ENCODE measurements at regions not wholly inside any gene's neighbourhood (a gene's known extent, or its start where the extent isn't known, plus 50 kb on each side); places are given as distances from the start of the nearest gene placed in this dataset.

DNA sequence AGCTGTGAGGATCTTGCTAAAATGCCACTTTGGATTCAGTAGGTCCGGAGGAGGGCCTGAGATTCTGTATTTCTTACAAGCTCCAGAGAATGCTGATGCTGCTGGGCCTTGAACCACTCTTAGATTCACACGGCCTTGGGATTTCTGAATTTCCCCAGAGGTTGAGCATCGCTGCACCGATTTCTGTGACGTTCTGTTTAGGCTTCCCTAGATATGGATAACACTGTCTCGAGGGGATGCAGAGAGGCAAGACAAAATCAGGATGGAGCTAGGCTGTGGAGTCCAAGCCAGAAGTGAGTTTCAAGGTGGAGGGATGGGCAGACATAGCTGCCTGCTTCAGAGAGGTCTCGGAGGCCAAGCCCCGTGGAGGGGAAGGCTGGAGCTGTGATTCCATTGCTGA, 415.9 kb upstream of the PROX1 start:
- H3K27me3 ChIP-seq (replicated peaks; ENCODE audit: control insufficient read depth, insufficient read depth, low read length) = peaks cover 17% of the 10 kb centered on the region

GRCh38 chr1:213572912-213573647, 414.7 kb upstream of the PROX1 start:
- Histone ChIP-seq H3K27me3 (replicated peaks; ENCODE audit: control insufficient read depth, insufficient read depth, low read length) (peaks cover 17% of the 10 kb centered on the region), H3K9ac (ENCODE audit: low read length) (no peak overlapping the region), H3K4me1 (ENCODE audit: control insufficient read depth, insufficient read depth, low read length) (no peaks in the 10 kb centered on the region), H3K4me3 (ENCODE audit: low read length) (no peak overlapping the region), H3K9me3 (ENCODE audit: control insufficient read depth, low read length) (no peaks in the 10 kb centered on the region), H3K36me3 (ENCODE audit: control insufficient read depth, insufficient read depth, low read length, severe bottlenecking) (no peaks in the 10 kb centered on the region)
- no peak for DNase-seq (ENCODE audit: low read depth)

More for the DNA sequence above, 415.9 kb upstream of the PROX1 start:
- Histone ChIP-seq H3K36me3 (ENCODE audit: control insufficient read depth, insufficient read depth, low read length, severe bottlenecking) (no peaks in the 10 kb centered on the region), H3K9me3 (ENCODE audit: control insufficient read depth, low read length) (peaks cover 5% of the 10 kb centered on the region), H3K4me1 (ENCODE audit: control insufficient read depth, insufficient read depth, low read length) (no peaks in the 10 kb centered on the region), H3K4me3 (ENCODE audit: low read length) (no peak overlapping the region), H3K9ac (ENCODE audit: low read length) (no peak overlapping the region)
- no peak for DNase-seq (ENCODE audit: low read depth)

GRCh38 chr1:213573648-213574009, 414.1 kb upstream of the PROX1 start:
- Histone ChIP-seq H3K4me1 (ENCODE audit: control insufficient read depth, insufficient read depth, low read length) (no peaks in the 10 kb centered on the region), H3K4me3 (ENCODE audit: low read length) (no peak overlapping the region), H3K9ac (ENCODE audit: low read length) (no peak overlapping the region), H3K9me3 (ENCODE audit: control insufficient read depth, low read length) (no peaks in the 10 kb centered on the region), H3K36me3 (ENCODE audit: control insufficient read depth, insufficient read depth, low read length, severe bottlenecking) (no peaks in the 10 kb centered on the region), H3K27me3 (replicated peaks; ENCODE audit: control insufficient read depth, insufficient read depth, low read length) (peaks cover 17% of the 10 kb centered on the region)
- no peak for DNase-seq (ENCODE audit: low read depth)

- Histone ChIP-seq H3K9ac (ENCODE audit: low read length) (no peak overlapping the region), H3K36me3 (ENCODE audit: control insufficient read depth, insufficient read depth, low read length, severe bottlenecking) (no peaks in the 10 kb centered on the region), H3K27me3 (replicated peaks; ENCODE audit: control insufficient read depth, insufficient read depth, low read length) (peaks cover 25% of the 10 kb centered on the region), H3K4me1 (ENCODE audit: control insufficient read depth, insufficient read depth, low read length) (no peaks in the 10 kb centered on the region), H3K9me3 (ENCODE audit: control insufficient read depth, low read length) (no peaks in the 10 kb centered on the region), H3K4me3 (ENCODE audit: low read length) (no peak overlapping the region)
- DNase-seq (ENCODE audit: low read depth) = no peak
These were observed 404.7 kb upstream of the PROX1 start for GRCh38 chr1:213582976-213583567.

DNA sequence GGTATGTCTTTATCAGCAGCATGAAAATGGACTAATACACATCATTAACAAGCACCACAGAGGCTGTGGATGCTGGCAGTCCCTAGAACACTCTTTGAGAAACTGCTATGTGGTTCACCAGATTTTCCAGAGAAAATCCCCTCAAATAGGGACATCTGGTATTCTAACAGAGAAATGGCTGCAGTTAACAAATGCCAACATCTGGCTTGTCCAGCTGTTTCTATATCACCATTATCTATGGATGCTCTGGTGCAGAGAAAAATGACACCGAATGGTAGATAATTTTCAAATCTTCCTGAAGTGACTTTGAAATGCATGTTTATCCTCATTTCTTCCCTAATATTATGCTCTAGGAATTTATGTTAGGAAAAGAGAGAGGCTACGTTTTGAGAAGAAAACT, 403.5 kb upstream of the PROX1 start:
- Histone ChIP-seq H3K36me3 (ENCODE audit: control insufficient read depth, insufficient read depth, low read length, severe bottlenecking) (no peaks in the 10 kb centered on the region), H3K27me3 (replicated peaks; ENCODE audit: control insufficient read depth, insufficient read depth, low read length) (peaks cover 25% of the 10 kb centered on the region), H3K9ac (ENCODE audit: low read length) (no peak overlapping the region), H3K4me1 (ENCODE audit: control insufficient read depth, insufficient read depth, low read length) (no peaks in the 10 kb centered on the region), H3K9me3 (ENCODE audit: control insufficient read depth, low read length) (no peaks in the 10 kb centered on the region), H3K4me3 (ENCODE audit: low read length) (no peak overlapping the region)
- DNase-seq (ENCODE audit: low read depth) = no peak

- H3K4me1 ChIP-seq (ENCODE audit: control insufficient read depth, insufficient read depth, low read length) = no peaks in the 10 kb centered on the region
- H3K9ac ChIP-seq (ENCODE audit: low read length) = no peak overlapping the region
- no peaks in the 10 kb centered on the region for H3K36me3 ChIP-seq (ENCODE audit: control insufficient read depth, insufficient read depth, low read length, severe bottlenecking)
- DNase-seq (ENCODE audit: low read depth) = no peak
- H3K9me3 ChIP-seq (ENCODE audit: control insufficient read depth, low read length) = no peaks in the 10 kb centered on the region
- no peak overlapping the region for H3K4me3 ChIP-seq (ENCODE audit: low read length)
- H3K27me3 ChIP-seq (replicated peaks; ENCODE audit: control insufficient read depth, insufficient read depth, low read length) = peaks cover 25% of the 10 kb centered on the region
These were observed 402.4 kb upstream of the PROX1 start for GRCh38 chr1:213585402-213585801.

GRCh38 chr1:213585959-213586586, 401.7 kb upstream of the PROX1 start:
- H3K4me1 ChIP-seq (ENCODE audit: control insufficient read depth, insufficient read depth, low read length) = no peaks in the 10 kb centered on the region
- H3K36me3 ChIP-seq (ENCODE audit: control insufficient read depth, insufficient read depth, low read length, severe bottlenecking) = no peaks in the 10 kb centered on the region
- H3K4me3 ChIP-seq (ENCODE audit: low read length) = no peak overlapping the region
- peaks cover 23% of the 10 kb centered on the region for H3K27me3 ChIP-seq (replicated peaks; ENCODE audit: control insufficient read depth, insufficient read depth, low read length)
- H3K9ac ChIP-seq (ENCODE audit: low read length) = no peak overlapping the region
- no peak for DNase-seq (ENCODE audit: low read depth)
- no peaks in the 10 kb centered on the region for H3K9me3 ChIP-seq (ENCODE audit: control insufficient read depth, low read length)

- H3K27me3 ChIP-seq (replicated peaks; ENCODE audit: control insufficient read depth, insufficient read depth, low read length) = peaks cover 20% of the 10 kb centered on the region
- no peaks in the 10 kb centered on the region for H3K36me3 ChIP-seq (ENCODE audit: control insufficient read depth, insufficient read depth, low read length, severe bottlenecking)
- no peak for DNase-seq (ENCODE audit: low read depth)
- no peak overlapping the region for H3K4me3 ChIP-seq (ENCODE audit: low read length)
- no peaks in the 10 kb centered on the region for H3K4me1 ChIP-seq (ENCODE audit: control insufficient read depth, insufficient read depth, low read length)
- no peaks in the 10 kb centered on the region for H3K9me3 ChIP-seq (ENCODE audit: control insufficient read depth, low read length)
- H3K9ac ChIP-seq (ENCODE audit: low read length) = no peak overlapping the region
These were observed 401.2 kb upstream of the PROX1 start for GRCh38 chr1:213586587-213586972.

DNA sequence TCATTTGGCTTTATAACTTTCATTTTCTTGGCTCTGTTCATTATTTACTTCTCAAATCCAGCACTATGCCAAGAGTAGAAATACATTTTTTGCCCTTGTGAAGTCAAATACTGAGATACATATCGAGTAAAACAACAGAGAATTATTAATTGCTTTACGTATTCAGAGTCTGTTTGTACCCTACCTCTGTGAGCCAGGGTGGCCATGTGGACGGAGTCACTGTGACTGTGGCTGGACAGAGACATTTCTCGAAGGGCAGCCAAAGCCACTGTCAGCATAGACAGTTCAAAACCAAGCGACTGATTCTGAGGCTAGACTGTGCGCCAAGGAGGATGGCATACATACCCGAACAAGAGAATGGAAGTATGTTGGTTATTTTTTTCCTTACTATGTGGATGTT, 391.0 kb upstream of the PROX1 start:
- H3K4me3 ChIP-seq (ENCODE audit: low read length) = no peak overlapping the region
- DNase-seq (ENCODE audit: low read depth) = no peak
- peaks cover 13% of the 10 kb centered on the region for H3K27me3 ChIP-seq (replicated peaks; ENCODE audit: control insufficient read depth, insufficient read depth, low read length)
- H3K4me1 ChIP-seq (ENCODE audit: control insufficient read depth, insufficient read depth, low read length) = no peaks in the 10 kb centered on the region
- no peaks in the 10 kb centered on the region for H3K36me3 ChIP-seq (ENCODE audit: control insufficient read depth, insufficient read depth, low read length, severe bottlenecking)
- H3K9ac ChIP-seq (ENCODE audit: low read length) = no peak overlapping the region
- H3K9me3 ChIP-seq (ENCODE audit: control insufficient read depth, low read length) = no peaks in the 10 kb centered on the region

DNA sequence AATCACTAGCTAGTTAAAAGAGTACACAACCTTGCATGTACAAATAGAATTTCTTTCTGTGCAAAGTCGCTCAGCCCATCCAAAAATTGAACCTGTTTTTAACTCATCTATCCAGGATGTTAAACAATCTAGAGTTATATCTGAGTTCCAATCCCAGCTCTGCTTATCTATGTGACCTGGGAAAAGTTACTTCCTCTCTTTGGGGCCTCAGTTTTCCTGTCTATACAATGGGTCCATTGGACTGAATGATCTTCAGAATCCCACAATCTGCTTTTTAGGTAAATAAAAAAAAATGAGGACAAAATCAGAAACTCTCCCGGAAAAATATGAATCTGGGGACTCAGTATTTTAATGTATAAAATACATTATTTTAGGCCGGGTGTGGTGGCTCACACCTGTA, 389.5 kb upstream of the PROX1 start:
- no peaks in the 10 kb centered on the region for H3K36me3 ChIP-seq (ENCODE audit: control insufficient read depth, insufficient read depth, low read length, severe bottlenecking)
- H3K27me3 ChIP-seq (replicated peaks; ENCODE audit: control insufficient read depth, insufficient read depth, low read length) = peaks cover 16% of the 10 kb centered on the region
- no peak for DNase-seq (ENCODE audit: low read depth)
- H3K9ac ChIP-seq (ENCODE audit: low read length) = no peak overlapping the region
- H3K4me1 ChIP-seq (ENCODE audit: control insufficient read depth, insufficient read depth, low read length) = no peaks in the 10 kb centered on the region
- no peak overlapping the region for H3K4me3 ChIP-seq (ENCODE audit: low read length)
- no peaks in the 10 kb centered on the region for H3K9me3 ChIP-seq (ENCODE audit: control insufficient read depth, low read length)

- H3K9ac ChIP-seq (ENCODE audit: low read length) = no peak overlapping the region
- no peak overlapping the region for H3K4me3 ChIP-seq (ENCODE audit: low read length)
- no peaks in the 10 kb centered on the region for H3K4me1 ChIP-seq (ENCODE audit: control insufficient read depth, insufficient read depth, low read length)
- no peak for DNase-seq (ENCODE audit: low read depth)
- H3K36me3 ChIP-seq (ENCODE audit: control insufficient read depth, insufficient read depth, low read length, severe bottlenecking) = no peaks in the 10 kb centered on the region
- peaks cover 21% of the 10 kb centered on the region for H3K27me3 ChIP-seq (replicated peaks; ENCODE audit: control insufficient read depth, insufficient read depth, low read length)
- no peaks in the 10 kb centered on the region for H3K9me3 ChIP-seq (ENCODE audit: control insufficient read depth, low read length)
These were observed 386.9 kb upstream of the PROX1 start for GRCh38 chr1:213600879-213601278.

All from adipocyte (in vitro differentiated cells).